ENCODE measurements at regions not wholly inside any gene's neighbourhood (a gene's known extent, or its start where the extent isn't known, plus 50 kb on each side); places are given as distances from the start of the nearest gene placed in this dataset.

DNA sequence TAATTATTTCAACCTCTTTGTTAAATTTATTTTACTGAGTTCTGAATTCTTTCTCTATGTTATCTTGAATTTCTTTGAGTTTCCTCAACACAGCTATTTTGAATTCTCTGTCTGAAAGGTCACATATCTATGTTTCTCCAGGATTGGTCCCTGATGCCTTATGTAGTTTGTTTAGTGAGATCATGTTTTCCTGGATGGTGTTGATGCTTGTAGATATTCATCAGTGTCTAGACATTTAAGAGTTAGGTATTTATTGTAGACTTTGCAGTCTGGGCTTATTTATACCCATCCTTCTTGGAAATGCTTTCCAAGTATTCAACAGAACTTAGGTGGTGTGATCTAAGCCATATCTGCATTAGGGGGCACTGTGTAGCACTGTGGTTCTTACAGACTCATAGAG, 70.2 kb upstream of the SLC27A6 start:
- no peak overlapping the region for H3K9ac ChIP-seq (replicated peaks; ENCODE audit: extremely low read depth, insufficient read depth, low read length)
- DNase-seq (ENCODE audit: low read depth, low spot score), result peak; percentile 77
- dilution Hi-C loops (cut with MboI; ENCODE audit: extremely low pct_ligation_motif_present, low sequenced_read_pairs) (no loop called here), intact Hi-C loops (cut with micrococcal nuclease) (loop anchor here (1.0 kb wide), 1 partner anchor 25 kb away; no protein-coding TSS in a partner anchor)
- H2AFZ ChIP-seq (ENCODE audit: low read depth, low read length), result no peak overlapping the region
- H3K9me1 ChIP-seq (replicated peaks; ENCODE audit: control insufficient read depth, extremely low read depth, insufficient read depth, low read length), result no peaks in the 10 kb centered on the region
- H3K4me1 ChIP-seq (ENCODE audit: control insufficient read depth, extremely low read depth, insufficient read depth, low read length), result peaks cover 9% of the 10 kb centered on the region
- ChIA-PET CTCF (interaction anchor here (1.7 kb wide), 1 partner anchor 11 kb away, joined by 20 read pairs; no protein-coding TSS in a partner anchor), POLR2A (no interaction called here)
- no peaks in the 10 kb centered on the region for H3K9me3 ChIP-seq (replicated peaks; ENCODE audit: control insufficient read depth, insufficient read depth, low read length)
- H3K4me2 ChIP-seq (ENCODE audit: insufficient read depth, low read length), result peak overlapping the region; percentile 31
- no TSS peak for BruUV-seq (replicated peaks)
- no peak overlapping the region for H3K4me3 ChIP-seq (replicated peaks in 1 of 3; ENCODE audit: insufficient read depth in 1 of 3, low read depth in 1 of 3, low read length in 3 of 3)
- peak; percentile 15 for FAIRE-seq
- H3K27ac ChIP-seq (ENCODE audit: insufficient read depth, low read depth, low read length), result peak overlapping the region; percentile 84
- TF ChIP-seq MYC (IDR thresholded peaks at IDR 0.05; ENCODE audit: low read depth, low read length) (no peak), EZH2 (IDR thresholded peaks at IDR 0.05; ENCODE audit: borderline replicate concordance, low read depth, low read length, severe bottlenecking) (no peak), FOS (IDR thresholded peaks at IDR 0.05; ENCODE audit: borderline replicate concordance, insufficient read depth, low read length) (no peak), POLR2AphosphoS5 (IDR thresholded peaks at IDR 0.05; ENCODE audit: insufficient read depth, low read depth, low read length) (peak; percentile 61), POLR2A (IDR thresholded peaks at IDR 0.05; ENCODE audit: low read depth, low read length) (no peak), JUN (IDR thresholded peaks at IDR 0.05; ENCODE audit: borderline replicate concordance, insufficient read depth, insufficient read length, low read depth) (no peak), GATA2 (IDR thresholded peaks at IDR 0.05; ENCODE audit: insufficient read depth, insufficient read length, low read depth, low read length) (peak; percentile 71)
- TF ChIP-seq, protein P1, sequence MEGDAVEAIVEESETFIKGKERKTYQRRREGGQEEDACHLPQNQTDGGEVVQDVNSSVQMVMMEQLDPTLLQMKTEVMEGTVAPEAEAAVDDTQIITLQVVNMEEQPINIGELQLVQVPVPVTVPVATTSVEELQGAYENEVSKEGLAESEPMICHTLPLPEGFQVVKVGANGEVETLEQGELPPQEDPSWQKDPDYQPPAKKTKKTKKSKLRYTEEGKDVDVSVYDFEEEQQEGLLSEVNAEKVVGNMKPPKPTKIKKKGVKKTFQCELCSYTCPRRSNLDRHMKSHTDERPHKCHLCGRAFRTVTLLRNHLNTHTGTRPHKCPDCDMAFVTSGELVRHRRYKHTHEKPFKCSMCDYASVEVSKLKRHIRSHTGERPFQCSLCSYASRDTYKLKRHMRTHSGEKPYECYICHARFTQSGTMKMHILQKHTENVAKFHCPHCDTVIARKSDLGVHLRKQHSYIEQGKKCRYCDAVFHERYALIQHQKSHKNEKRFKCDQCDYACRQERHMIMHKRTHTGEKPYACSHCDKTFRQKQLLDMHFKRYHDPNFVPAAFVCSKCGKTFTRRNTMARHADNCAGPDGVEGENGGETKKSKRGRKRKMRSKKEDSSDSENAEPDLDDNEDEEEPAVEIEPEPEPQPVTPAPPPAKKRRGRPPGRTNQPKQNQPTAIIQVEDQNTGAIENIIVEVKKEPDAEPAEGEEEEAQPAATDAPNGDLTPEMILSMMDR (IDR thresholded peaks at IDR 0.05; ENCODE audit: extremely low read depth in 1 of 2, insufficient read depth in 1 of 2, low read depth in 1 of 2, low read length in 2 of 2), result no peak
- TF ChIP-seq, protein P2, sequence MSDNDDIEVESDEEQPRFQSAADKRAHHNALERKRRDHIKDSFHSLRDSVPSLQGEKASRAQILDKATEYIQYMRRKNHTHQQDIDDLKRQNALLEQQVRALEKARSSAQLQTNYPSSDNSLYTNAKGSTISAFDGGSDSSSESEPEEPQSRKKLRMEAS (IDR thresholded peaks at IDR 0.05; ENCODE audit: insufficient read depth, insufficient read length), result no peak
- no peaks in the 10 kb centered on the region for H4K20me1 ChIP-seq (replicated peaks; ENCODE audit: control insufficient read depth, extremely low read depth, insufficient read depth, low read length)
- H3K36me3 ChIP-seq (ENCODE audit: control insufficient read depth in 2 of 2, extremely low read depth in 1 of 2, insufficient read depth in 2 of 2, low read length in 2 of 2), result no peaks in the 10 kb centered on the region
- H3K27me3 ChIP-seq (ENCODE audit: control insufficient read depth in 2 of 2, insufficient read depth in 2 of 2, low read length in 2 of 2), result no peaks in the 10 kb centered on the region
- H3K79me2 ChIP-seq (ENCODE audit: control insufficient read depth, insufficient read depth, low read length), result no peaks in the 10 kb centered on the region

Data from endothelial cell of umbilical vein (primary cell).